Fibroblast of the conjunctiva (primary cell): ENCODE measurements at regions not wholly inside any gene's neighbourhood (a gene's known extent, or its start where the extent isn't known, plus 50 kb on each side); places are given as distances from the start of the nearest gene placed in this dataset.

Experiments
- DNase-seq: peaks from one replicate; pipeline ENCODE4 v3.0.0-alpha.2; 2010; ENCODE audit warnings: low read depth

DNA sequence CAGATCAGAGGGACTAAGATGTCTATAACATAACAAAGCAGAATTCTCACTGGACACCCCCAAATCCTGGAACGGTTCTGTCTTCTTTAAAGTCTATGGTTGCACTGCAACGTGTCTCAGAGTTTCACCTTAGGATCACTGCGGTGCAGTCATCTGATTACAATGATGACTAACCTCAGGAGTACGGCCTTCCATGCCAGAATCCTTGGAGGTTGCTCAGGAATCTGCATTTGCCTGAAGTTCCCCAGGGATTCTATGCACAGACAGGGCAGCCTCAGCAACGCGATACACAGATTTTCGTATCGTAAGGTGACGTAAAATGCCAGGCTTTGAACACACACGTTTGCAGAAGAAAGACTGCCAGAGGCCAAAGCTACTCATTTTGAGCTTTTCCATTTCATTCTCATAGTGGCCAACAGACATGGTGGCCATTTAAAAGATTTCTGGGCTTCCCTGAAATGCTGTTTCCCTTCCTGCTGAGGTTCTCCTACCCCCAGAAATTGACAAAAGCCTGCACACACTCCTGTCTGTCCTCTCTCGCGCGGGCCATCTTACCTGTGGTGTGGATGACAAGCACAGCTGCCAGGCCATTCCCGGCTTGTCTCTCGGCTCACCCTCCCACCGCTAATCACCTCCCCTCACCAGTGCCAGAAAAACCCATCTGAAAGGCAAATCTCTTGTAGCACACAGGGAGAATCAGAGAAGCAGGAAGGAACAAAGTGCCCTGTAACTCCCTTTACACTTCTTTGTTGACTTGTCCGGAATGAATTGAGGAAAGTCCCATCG is 148.8 kb downstream of the ACKR3 start:
- no peak for DNase-seq

DNA sequence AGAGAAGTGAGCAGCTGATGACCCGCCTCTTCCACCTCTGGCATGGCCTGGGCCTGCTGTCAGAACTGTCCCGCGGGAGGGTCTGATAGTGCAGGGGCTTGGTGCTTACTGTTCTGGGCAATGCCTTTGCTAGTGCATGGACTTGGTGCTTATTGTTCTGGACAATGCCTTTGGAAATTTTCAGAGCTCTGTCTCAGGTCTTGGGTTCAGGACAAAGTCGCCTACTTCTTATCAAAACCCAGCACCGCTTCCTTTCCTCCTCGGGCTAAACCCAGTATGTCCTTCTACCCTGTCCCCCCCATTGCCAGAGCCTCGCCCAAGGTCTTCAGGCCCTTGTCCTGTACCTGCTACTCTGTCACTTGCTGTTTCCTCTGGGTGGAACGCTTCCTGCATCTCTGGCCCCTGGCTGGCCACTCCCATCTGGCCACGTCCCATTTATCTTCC is 149.6 kb downstream of the ACKR3 start:
- DNase-seq: no peak

DNA sequence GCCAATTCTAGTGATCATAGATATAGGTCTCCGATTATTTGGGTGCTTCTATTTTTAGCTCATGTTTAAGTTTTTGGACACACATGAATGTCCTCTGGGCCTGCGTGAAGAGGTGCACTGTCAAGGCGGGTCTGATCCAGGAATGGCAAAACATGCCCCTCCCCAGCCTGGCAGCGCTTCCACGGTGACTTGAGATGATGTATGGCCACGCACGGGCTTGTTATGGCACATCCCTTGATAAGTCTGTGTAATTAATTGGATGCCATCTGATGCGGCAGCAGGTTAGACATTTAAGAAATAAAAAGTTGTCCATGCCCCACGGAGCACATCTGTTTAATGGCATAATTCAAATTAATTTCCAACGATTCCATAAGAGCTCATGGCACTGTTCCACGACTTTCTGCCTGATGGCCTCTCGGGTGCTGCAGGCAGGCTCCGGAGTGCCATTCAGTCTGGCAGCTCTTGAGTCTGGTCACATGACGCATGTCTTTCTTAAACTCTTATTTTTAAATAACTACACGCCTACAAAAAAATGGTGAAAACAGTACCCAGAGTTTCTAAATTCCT is 151.4 kb downstream of the ACKR3 start:
- DNase-seq: no peak

DNA sequence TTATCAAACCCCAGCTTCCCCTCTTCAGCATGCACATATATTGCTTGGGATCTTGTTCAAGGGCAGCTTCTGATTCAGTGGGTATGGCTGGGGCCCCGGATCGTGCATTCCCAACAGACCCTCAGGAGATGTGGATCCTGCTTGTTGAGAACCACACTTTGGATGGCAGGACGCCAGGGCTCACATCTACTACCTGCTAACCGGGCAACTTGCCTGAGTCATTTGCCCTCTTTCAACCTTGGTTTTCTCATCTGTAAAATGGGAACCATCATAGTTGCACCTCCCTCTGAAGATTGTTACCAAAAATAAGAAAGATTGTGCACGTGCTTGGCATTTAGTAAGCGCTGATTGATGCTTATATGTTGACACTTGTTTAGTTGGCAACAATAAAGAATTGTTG is 154.6 kb downstream of the ACKR3 start:
- DNase-seq: no peak

DNA sequence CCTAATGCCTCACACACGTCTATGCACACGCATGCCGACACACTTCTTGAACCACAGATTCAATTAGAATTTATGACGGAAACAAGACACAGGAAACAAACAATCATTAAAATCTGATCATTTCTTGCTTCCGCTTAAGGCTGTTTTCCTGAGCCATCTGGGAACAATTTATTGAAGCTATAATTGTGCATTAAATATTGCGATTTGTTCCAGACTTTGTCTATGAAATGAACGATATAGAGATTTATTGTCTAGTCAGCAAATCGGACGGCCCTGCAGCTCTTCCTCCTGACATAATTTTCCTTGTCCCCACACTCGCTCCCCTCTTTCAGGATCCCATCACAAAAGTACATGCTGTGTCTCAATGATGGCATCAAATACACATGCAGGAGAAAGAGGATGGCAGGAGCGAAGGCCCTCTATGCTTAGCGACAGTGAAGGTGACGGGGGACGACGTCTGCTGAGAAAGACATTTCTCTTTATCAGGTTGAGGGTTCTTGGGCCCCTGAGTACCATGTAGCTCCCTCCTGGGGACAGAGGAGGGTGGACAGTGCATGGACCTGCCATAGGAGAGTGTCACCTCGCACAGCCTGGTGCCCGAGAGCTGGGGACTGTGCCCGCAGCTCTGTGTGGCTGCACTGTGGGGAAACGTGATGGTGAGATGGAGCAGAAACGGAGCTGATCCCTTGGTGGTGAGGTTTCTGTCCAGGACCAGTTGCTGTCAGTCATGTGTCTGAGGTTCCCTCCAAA is 157.3 kb downstream of the ACKR3 start:
- no peak for DNase-seq

DNA sequence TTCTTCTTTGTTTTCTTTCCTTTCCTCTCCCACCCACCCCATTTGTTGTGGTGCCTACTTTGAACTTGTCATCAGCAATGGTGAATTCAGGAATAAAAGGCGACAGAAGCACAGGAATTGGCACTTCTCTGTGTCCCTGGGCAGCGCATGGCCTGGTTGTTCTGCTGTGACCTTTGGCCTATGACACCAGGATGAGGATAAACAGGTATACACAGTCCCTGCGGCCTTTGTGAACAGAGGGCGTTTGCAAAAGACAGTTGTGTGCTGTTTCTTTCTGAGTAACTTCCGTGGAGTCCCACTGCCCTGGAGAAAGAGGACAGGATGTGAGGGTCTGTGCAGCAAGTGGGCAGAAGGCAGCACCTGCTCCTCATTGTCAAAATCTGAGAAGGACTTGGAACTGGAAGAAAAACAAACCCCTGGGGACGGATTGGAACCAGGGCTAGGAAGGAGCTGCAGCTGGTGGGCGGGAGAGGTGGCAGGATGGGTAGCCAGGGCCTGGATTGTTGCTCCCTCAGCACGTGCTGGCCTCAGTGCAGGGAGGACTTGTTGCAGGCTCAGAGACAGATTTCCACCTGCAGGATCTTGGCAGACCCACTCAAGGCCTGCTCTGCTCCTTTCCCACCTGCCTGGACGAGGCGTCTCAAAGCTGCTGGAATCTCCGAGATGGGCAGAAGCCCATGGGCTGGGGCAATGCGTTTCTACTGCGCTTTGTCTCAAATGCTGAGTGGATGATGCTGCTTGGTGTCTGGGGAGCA is 159.5 kb downstream of the ACKR3 start:
- DNase-seq: no peak

DNA sequence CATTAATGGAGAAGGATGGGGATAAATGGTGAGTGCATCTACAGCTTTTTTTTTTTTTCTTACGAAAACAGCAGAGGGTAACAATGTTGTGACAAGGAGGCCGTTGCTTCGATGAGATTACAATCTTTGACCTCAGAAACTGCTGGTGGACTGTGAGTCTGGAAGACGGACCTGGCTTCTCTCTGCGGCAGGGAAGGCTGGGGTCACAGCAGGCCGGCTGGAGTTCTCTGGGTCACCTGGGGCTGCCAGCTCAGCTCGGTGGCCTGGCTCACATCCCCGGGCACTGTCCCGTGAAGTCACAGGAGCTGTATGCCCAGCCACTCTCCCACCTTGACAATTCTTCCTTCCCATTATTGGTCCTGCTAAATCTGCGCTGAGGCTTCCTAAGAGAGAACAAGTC is 160.8 kb downstream of the ACKR3 start:
- DNase-seq: no peak

DNA sequence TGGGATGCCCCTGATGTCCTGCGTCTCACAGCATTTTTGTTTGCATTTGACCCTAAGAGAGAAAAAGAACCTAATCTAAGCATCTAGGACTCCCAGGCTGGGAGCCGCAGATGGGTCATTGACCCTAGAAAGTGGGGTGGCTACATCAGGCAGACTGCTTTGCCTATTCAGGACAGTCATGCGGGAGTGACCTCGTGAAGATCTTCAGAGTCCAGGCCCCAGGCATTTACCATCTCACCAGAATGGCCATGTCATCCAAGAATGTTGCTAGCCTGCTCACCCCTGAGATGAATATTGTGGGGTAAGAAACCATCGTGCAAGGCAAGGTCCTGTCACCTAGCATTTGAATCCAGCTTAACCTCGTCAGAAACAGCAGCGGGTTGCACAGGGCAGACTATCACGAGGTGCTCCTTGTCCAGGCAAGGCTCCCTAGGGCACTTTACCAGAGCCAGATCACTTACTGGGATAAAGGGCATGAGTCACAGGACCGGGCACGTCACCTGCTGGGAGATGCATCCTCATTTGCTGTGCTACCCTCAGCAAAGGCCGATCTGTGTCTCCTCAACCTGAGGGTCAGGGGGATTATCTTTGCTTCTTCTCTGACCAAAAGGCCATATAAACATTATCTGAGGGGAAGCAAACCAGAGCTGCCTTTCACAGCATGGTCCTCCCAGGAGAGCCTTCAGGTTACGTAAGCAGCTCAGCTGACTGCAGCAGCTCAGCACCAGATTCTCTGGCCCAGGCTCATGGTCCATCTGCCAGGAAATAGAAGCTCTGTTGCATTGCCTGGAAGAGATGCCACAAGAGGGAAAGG is 162.3 kb downstream of the ACKR3 start:
- peak; percentile 84 for DNase-seq

DNA sequence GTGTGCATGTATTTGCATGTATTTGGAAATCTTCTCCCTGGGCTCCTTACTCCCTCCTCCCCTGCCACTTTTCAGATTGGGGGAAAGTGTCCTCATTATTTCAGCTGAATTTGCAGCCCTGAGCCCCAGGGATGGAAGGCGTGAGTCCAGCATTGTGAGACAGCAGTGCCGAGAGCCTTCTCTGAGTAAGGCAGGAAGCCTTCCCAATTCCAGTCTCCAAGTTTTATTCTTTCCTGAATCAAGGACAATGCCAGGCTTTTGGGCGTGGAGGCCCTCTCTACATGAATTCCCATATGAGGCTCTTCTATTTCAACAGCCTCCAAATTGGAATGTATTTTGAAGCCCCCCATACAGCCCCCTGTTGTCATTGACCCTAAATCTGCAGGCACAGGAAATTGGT is 163.5 kb downstream of the ACKR3 start:
- DNase-seq: no peak

DNA sequence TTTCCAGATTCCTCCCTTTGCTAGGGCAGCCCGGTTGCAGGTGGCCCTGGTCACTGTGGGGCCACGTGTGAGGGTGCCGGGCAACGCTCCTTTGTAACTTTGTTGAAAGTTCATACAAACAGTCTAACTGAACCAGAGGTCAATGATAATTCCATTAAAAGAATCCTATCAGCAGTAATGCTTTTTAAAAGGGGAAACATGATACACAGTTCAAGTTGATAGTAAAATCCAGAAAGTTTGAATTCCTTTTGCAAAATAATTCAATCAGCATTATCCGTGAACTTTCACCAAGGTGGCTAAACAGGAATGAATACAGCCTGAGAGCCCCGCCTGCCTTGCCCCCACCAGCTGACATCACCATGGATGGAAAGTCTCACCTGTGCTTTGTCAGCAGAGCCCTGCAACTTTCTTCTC is 166.2 kb downstream of the ACKR3 start:
- no peak for DNase-seq

DNA sequence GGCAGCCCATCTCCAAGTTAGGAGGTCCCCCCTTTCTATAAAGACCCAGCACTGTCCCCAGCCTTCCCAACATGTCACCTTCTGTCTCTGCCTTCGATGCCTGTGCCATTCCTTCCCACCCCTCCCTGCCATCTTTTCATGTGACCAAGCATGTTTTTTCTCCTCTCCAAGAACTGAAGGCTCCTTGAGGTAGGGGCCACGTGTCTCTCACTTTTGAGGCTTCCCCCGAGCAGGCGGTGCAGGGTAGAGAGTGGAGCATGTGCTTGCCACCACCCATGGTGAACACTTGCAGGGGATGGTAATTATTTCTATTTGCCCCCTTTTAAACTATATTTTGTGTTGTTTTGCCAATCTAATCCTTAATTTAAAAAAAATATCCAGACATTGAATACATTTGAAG is 168.4 kb downstream of the ACKR3 start:
- no peak for DNase-seq

DNA sequence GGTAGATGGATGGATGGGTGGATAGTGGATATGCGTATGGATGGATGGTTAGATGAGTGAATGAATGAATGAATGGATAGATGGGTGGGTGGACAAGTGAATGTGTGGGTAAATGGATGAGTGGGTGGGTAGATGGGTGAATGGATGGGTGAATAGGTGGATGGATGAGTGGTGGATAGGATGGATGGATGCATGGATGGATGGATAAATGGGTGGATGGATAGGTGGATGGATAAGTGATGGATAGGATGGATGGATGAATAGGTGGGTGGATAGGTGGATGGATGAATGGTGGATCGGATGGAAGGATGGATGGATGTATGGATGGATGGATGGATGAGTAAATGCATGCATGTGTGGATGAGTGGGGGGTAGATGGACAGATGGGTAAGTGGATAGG is 169.3 kb downstream of the ACKR3 start:
- no peak for DNase-seq

DNA sequence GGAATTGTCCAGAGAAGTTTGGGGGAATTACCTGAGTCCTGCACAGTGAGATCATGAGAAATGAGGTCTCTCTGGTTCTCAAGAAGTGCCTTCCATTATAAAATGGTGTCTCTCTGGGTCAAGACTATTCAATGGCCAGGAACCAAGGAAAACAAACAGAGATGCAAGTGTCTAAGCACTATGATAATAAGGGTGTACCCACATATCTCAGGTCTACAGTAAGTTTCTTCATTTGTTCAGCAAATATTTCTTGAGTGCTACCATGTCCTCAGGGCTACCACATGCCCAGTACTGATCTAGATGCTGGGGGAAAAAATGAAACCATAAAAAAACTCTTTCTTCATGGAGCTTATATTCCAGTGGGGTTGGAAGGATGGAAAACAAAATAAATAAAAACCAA is 170.0 kb downstream of the ACKR3 start:
- DNase-seq: no peak

DNA sequence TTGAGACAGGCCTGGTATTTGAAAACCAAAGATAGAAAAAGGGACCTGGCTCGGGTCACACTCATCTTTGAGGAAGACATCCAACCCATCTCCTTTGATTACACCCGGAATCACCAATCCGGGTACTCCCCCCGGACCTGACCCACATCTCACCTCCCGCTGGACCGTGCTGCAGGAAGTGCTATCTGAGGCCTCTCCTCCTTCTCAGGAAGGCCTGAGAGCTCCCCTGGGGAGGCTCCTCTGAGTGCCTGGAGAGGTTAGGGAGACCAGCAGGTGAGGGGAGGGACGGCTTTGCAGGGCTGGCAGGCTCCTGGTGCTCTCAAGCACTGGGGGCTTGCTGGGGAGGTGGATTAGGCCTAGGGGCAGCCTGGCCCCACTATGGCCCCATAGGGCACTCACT is 170.9 kb downstream of the ACKR3 start:
- DNase-seq: no peak

DNA sequence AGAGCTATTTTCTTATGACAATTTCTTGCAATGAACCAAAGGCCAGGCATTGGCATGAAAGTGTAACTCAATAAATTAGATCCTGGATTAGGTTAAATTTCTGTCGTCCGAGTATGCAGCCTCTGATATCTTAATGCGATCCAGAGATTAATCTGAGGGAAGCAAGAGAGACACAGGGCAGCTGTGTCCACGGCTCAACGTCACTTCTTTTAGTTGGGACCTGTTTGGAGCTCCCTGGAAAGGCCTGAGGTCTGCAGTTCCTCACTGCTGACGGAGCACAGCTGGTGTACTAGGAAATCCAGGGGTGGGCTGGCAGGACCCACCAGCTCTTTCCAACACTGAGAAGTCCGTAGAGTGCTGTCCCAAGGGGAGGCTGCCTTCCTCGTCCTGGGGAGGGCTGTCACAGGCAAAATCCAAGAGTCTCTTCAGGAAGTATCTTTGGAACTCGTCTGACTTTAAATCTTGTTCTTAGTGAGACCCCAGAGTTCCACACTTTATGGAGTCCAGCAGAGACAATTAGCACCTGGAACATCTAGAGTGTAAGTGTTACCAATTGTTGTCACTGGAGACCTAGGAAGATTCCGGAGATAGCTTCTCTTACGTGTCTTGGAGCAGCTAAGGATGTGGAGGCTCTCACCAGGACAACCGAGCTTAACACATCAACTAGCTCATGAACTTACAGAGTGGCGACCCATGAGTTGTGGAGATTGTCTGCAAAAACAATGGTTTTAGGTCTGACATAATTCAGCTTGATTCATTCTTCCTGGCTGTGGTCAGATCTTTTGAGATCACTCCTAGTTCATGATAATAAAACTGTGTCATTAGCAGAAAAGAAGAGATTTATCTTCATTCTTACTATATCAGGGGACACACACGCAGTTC is 173.7 kb downstream of the ACKR3 start:
- DNase-seq: peak; percentile 49

DNA sequence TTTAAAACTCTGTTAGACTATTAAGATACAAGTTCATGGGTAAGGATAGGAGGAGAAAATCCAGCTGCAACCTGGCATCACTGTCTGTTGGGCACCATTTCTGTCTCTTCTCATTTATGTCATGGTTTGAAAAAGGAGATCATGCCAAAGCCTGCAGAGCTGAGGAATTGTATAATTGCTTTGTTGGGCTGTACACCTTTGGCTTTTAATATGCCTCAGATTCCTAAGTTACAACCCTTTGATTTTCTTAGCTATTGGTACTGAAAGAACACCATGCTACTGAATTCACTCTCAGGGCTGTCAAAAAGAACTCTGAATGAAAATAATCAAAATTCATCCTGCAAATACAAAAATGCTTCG is 174.3 kb downstream of the ACKR3 start:
- DNase-seq: no peak

DNA sequence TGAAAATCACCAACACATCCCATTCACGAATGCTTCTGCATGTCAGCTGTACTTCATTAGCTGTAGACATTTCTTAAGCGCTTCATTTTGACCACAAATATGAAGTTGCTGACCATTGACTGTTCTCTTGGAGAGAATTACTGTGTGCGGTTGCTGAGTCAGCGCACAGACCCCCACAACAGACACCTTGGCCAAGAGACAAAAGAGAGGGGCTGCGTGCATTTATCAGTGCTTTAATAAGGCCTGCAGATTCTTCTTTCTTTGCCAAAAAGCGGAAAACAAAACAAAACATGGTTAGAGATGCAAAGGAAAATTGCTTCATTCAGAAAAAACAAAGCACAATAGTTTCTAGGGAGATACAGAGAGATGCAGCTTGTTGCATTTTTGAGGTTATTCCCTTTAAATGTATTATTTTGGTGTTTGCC is 174.7 kb downstream of the ACKR3 start:
- DNase-seq: peak; percentile 98

DNA sequence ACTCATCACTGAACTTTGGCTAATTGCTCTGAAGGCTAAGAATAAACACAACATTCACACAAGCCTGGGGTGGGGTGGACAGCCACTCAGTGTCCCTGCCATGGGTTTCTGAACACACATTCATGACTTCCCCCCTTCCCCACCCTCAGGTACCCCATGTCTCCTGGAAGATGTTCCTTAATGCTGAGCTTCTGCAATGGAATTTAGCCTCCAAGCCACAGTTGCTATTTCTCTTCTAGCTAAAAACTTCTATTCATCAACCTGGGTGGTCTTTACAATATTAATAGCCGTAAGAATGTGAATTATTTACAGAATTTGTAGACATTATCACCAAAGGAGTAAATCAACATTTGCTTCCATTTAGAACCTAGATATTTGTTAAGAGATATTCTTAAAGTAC is 175.1 kb downstream of the ACKR3 start:
- no peak for DNase-seq

DNA sequence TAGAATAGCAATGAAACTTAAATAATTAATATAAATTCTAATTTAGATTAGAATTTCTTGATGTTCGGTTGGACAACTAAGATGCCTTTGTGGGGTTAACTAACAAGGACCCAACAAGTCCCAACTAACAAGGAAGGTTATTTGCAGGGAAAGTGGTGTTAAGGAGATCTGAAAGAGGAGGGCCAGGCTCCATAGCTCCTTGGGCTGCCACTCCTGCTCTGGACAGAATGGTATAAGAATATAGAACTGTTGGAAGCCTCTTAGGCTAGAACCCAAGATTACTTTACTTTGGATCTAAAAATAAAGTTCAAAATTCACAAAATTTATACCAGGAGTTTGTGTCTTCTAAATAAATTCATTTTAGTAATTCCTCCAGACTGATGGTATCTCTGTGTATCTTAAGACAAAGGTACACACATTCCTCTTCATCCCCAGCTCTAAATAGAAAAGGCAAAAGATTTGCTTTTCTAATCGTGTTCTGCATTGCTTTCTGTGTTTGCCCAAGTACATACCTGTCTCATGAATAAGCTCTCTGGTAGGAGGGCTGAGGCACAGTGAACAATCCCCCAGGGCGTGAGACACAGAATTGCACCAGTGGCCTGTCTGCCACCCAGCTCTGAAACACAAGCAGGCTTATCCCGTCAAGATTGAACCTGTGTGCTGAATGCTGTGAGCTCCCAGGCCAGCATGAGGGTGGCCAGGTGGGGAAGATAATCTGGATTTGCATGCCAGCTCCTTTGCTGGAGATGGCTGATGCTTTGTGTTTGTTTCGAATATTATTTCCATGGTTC is 176.0 kb downstream of the ACKR3 start:
- DNase-seq: peak; percentile 26

DNA sequence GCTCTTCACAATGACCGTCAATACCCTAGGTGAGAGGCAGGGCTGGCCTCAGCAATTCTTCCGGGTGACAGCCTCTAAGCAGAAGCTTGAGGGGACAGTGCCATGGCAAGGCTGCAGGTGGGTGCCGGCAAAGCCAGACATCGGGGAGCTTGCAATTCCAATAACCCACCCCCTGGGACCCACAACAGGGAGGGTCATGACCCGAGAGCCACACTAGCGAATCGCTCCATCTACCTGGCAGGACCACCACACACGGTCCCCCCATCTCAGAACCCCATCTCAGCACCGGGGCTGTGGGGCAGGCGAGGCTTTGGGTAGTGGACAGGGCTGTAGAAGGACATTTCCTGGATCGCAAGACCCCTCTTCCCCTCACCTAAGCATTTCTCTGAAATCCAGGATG is 177.2 kb downstream of the ACKR3 start:
- no peak for DNase-seq
